ENCODE measurements at regions not wholly inside any gene's neighbourhood (a gene's known extent, or its start where the extent isn't known, plus 50 kb on each side); places are given as distances from the start of the nearest gene placed in this dataset.

DNA sequence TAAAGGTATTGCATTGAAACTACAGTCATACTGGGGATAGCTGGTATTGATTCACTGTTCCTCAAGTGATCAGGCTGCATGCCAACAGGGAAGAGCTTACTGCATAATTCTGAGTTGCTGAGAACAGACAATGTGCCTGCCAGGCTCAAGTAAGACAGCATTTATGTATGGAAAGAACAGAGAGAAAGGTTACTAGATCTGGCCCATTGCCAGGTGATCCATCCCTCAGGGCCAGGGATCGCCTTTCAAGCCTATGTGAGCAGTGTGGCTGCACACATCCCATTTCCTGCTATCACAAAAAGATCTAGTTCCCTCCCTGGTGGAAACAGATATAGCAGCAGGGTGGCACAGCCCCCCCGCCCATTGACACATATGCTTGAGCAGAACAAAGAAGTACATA is 254.0 kb downstream of the TMA16 start:
- H3K4me3 ChIP-seq (ENCODE audit: low read depth, low read length): no peak overlapping the region
- TF ChIP-seq, protein P1, sequence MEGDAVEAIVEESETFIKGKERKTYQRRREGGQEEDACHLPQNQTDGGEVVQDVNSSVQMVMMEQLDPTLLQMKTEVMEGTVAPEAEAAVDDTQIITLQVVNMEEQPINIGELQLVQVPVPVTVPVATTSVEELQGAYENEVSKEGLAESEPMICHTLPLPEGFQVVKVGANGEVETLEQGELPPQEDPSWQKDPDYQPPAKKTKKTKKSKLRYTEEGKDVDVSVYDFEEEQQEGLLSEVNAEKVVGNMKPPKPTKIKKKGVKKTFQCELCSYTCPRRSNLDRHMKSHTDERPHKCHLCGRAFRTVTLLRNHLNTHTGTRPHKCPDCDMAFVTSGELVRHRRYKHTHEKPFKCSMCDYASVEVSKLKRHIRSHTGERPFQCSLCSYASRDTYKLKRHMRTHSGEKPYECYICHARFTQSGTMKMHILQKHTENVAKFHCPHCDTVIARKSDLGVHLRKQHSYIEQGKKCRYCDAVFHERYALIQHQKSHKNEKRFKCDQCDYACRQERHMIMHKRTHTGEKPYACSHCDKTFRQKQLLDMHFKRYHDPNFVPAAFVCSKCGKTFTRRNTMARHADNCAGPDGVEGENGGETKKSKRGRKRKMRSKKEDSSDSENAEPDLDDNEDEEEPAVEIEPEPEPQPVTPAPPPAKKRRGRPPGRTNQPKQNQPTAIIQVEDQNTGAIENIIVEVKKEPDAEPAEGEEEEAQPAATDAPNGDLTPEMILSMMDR (IDR thresholded peaks at IDR 0.05; ENCODE audit: borderline replicate concordance, insufficient read depth, low read depth, low read length): no peak

DNA sequence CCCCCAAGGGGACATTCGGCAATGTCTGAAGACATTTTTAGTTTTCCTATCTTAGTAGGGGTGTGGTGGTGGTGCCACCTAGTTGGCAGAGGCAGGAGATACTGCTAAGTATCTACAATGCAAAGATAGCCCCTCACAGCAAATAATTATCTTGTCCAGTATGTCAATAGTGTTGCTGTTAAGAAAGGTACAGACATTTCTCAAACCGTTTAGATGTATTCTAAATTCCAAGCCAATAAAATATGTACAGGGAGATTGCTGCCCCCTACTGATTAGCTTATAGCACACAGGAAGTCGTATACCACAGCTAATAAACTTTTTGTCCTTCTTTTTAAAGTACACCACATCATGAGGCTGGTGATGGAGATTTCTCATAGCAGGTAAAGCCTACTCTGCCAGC is 260.5 kb downstream of the TMA16 start:
- TF ChIP-seq, protein P1 (IDR thresholded peaks at IDR 0.05; ENCODE audit: borderline replicate concordance, insufficient read depth, low read depth, low read length): peak; percentile 29; the same call in 1 of the 2 replicates
- no peak overlapping the region for H3K4me3 ChIP-seq (ENCODE audit: low read depth, low read length)

DNA sequence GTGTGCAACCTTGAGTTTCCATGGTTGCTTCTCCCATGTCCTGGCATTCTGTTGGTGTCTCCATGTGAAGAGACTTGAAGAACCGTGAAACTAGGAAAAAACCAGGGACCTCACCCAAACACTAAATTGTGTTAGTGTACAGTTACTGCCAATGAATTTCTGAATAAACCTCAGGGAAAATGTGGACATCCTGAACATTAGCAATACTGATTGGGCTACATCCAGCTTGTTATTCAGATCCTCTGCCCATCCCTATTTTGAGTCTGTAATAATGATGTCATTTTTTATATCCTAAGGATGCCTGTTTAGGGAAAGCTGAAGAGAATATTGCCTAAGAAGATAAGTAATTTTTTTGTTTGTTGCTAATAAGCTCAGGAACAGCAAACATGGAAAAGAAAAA is 262.7 kb downstream of the TMA16 start:
- TF ChIP-seq, protein P1 (IDR thresholded peaks at IDR 0.05; ENCODE audit: borderline replicate concordance, insufficient read depth, low read depth, low read length): no peak
- H3K4me3 ChIP-seq (ENCODE audit: low read depth, low read length): no peak overlapping the region

DNA sequence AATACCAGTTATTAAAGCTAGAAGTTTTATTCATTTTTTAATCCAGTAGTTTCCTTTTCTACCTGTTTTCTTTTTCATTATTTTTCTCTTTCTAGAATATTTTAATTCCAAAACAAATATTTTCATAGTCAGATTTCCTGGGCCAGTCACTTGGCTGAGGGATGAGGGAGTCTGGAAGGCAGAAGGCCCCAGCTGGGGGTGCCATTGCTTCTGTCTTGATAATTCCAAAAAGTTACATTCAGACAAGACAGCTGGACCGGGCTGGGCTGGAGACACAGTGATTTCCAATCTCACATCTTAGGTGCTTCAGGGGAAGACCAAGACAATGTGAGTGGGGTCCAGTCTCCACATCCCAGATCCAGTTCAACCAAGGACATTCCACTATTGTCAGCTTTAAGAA is 263.5 kb downstream of the TMA16 start:
- TF ChIP-seq, protein P1 (IDR thresholded peaks at IDR 0.05; ENCODE audit: borderline replicate concordance, insufficient read depth, low read depth, low read length): no peak
- no peak overlapping the region for H3K4me3 ChIP-seq (ENCODE audit: low read depth, low read length)

DNA sequence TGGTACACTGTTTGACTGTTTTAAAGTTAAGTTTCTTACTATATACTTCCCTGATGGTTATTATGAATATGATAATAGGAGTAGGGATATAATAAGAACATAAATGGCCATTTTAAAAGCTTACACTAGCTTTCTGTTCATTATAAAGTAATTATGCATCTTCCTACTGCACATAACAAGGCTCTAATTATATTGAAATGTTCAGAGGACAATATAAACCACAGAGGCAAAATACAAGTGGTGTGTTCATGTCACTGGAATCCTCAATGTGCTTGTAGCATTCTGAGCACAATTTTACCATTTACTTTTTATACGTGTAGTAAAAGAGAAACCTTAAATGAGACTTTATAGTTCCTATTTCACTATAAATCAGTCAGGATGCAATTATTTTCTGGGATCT is 268.3 kb downstream of the TMA16 start:
- H3K4me3 ChIP-seq (ENCODE audit: low read depth, low read length): no peak overlapping the region
- TF ChIP-seq, protein P1 (IDR thresholded peaks at IDR 0.05; ENCODE audit: borderline replicate concordance, insufficient read depth, low read depth, low read length): no peak

DNA sequence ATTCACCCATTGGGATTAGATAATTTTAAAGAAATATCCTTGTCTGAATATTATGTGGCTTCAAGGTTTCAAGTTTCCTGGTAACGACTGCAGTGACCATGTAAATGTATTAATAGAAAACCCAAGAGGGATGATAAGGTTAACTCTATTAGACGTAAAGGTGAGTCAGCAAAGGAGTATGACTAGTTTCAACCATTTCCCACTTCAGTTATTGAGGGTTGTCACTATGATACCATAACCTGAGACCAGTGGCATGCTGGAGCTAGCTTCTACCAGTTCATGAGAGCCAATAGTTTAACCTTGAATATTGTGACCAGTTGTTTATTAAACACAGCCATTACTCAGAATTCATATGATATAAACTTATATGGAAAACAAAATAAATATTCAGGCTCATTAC is 270.1 kb downstream of the TMA16 start:
- TF ChIP-seq, protein P1 (IDR thresholded peaks at IDR 0.05; ENCODE audit: borderline replicate concordance, insufficient read depth, low read depth, low read length): no peak
- H3K4me3 ChIP-seq (ENCODE audit: low read depth, low read length): no peak overlapping the region

DNA sequence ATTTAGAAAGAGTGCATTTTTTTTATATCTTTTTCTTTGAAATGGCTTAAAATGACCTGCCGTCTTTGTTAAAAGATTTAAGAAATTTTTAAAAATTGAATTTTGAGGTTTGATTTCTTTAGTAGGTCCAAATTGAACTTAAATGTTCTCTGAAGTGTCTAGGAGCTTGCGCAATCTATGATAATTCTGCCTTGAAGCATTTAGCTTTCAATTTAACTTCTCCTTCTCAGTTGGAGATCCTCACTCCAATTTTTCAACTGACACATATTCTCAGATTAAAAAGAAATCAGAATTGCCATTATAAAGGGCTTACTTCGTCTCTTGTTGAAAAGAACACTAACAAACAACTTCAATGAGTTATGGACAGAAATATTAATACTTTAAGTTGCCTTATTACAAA is 273.5 kb downstream of the TMA16 start:
- H3K4me3 ChIP-seq (ENCODE audit: low read depth, low read length): no peak overlapping the region
- TF ChIP-seq, protein P1 (IDR thresholded peaks at IDR 0.05; ENCODE audit: borderline replicate concordance, insufficient read depth, low read depth, low read length): no peak
